Liver (tissue), 8 donors: ENCODE measurements at regions not wholly inside any gene's neighbourhood (a gene's known extent, or its start where the extent isn't known, plus 50 kb on each side); places are given as distances from the start of the nearest gene placed in this dataset.

Experiments
- DNase-seq: peaks from one replicate; pipeline ENCODE4 v3.0.0-alpha.2; 2017; ENCODE audit warnings: low spot score
- H3K27ac ChIP-seq, 2 donors: one replicate each; pipeline ENCODE4 v1.7.0; 2013; ENCODE audit warnings: inconsistent platforms in 2 of 2, low read length in 2 of 2, control low read depth in 1 of 2, low read depth in 1 of 2, mild to moderate bottlenecking in 1 of 2
- H3K27me3 ChIP-seq, 4 donors: one replicate each; pipeline versions ENCODE4 v1.6.1 to v1.7.0; 2013; ENCODE audit warnings: low read length in 3 of 4, inconsistent platforms in 1 of 4, mild to moderate bottlenecking in 1 of 4, moderate library complexity in 1 of 4; ENCODE audit not compliant: control insufficient read depth in 4 of 4, insufficient read depth in 4 of 4
- H3K36me3 ChIP-seq, 4 donors: one replicate each; pipeline versions ENCODE4 v1.6.1 to v1.7.0; 2013; ENCODE audit warnings: low read length in 3 of 4, mild to moderate bottlenecking in 3 of 4, low read depth in 1 of 4, moderate library complexity in 1 of 4; ENCODE audit not compliant: control insufficient read depth in 4 of 4, insufficient read depth in 3 of 4
- H3K4me1 ChIP-seq, 4 donors: one replicate each; pipeline versions ENCODE4 v1.6.1 to v1.7.0; 2013; ENCODE audit warnings: low read length in 3 of 4, mild to moderate bottlenecking in 3 of 4, moderate library complexity in 1 of 4; ENCODE audit not compliant: control insufficient read depth in 4 of 4, insufficient read depth in 4 of 4
- H3K4me3 ChIP-seq, 3 donors: one replicate each; pipeline versions ENCODE4 v1.6.1 to v1.7.0; 2013; ENCODE audit warnings: low read length in 3 of 3, control low read depth in 1 of 3, low read depth in 1 of 3, mild to moderate bottlenecking in 1 of 3
- H3K9ac ChIP-seq, 2 donors: one replicate each; pipeline ENCODE4 v1.7.0; 2013; ENCODE audit warnings: low read length in 2 of 2, mild to moderate bottlenecking in 2 of 2, moderate library complexity in 2 of 2, control low read depth in 1 of 2, low read depth in 1 of 2
- H3K9me3 ChIP-seq, 4 donors: one replicate each; pipeline versions ENCODE4 v1.6.1 to v1.7.0; 2013; ENCODE audit warnings: low read length in 3 of 4; ENCODE audit not compliant: control insufficient read depth in 4 of 4
- ATF3 ChIP-seq: IDR thresholded peaks from 2 replicates; pipeline ENCODE4 v1.6.1; 2016; ENCODE audit warnings: antibody characterized with exemption
- CTCF ChIP-seq: fragments of 150-350 bp; IDR thresholded peaks from 2 replicates; pipeline ENCODE4 v1.5.1; 2017; ENCODE audit warnings: improper control_type of control experiment, low read depth, low read length; ENCODE audit not compliant: missing input control
- EGR1 ChIP-seq, 2 donors: IDR thresholded peaks; 2 replicates each; pipeline ENCODE4 v1.6.1; 2016 to 2018; ENCODE audit warnings: antibody characterized with exemption in 2 of 2, low read depth in 2 of 2
- FOXA1 ChIP-seq: IDR thresholded peaks from 2 replicates; pipeline ENCODE4 v1.6.1; 2016; ENCODE audit warnings: antibody characterized with exemption
- FOXA2 ChIP-seq: IDR thresholded peaks from 2 replicates; pipeline ENCODE4 v1.6.1; 2016; ENCODE audit warnings: antibody characterized with exemption
- GABPA ChIP-seq, 2 donors: IDR thresholded peaks in 1 of 2; conservative IDR thresholded peaks in 1 of 2; 2 replicates each; pipeline ENCODE4 v1.6.1; 2016; ENCODE audit warnings: antibody characterized with exemption in 2 of 2, mild to moderate bottlenecking in 1 of 2, moderate library complexity in 1 of 2
- HNF4A ChIP-seq, 2 donors: conservative IDR thresholded peaks; 2 replicates each; pipeline ENCODE4 v1.6.1; 2016; ENCODE audit warnings: antibody characterized with exemption in 2 of 2, mild to moderate bottlenecking in 2 of 2
- HNF4G ChIP-seq: IDR thresholded peaks from 2 replicates; pipeline ENCODE4 v1.6.1; 2016; ENCODE audit warnings: antibody characterized with exemption
- JUND ChIP-seq, 2 donors: IDR thresholded peaks; 2 replicates each; pipeline ENCODE4 v1.6.1; 2016; ENCODE audit warnings: antibody characterized with exemption in 2 of 2
- MAX ChIP-seq: IDR thresholded peaks from 2 replicates; pipeline ENCODE4 v1.6.1; 2016; ENCODE audit warnings: antibody characterized with exemption
- NR2F2 ChIP-seq: IDR thresholded peaks from 2 replicates; pipeline ENCODE4 v1.6.1; 2016; ENCODE audit warnings: antibody characterized with exemption
- RAD21 ChIP-seq, 2 donors: IDR thresholded peaks; 2 replicates each; pipeline ENCODE4 v1.6.1; 2016; ENCODE audit warnings: antibody characterized with exemption in 2 of 2, mild to moderate bottlenecking in 2 of 2
- REST ChIP-seq: IDR thresholded peaks from 2 replicates; pipeline ENCODE4 v1.6.1; 2016; ENCODE audit warnings: antibody characterized with exemption, mild to moderate bottlenecking
- RXRA ChIP-seq, 2 donors: IDR thresholded peaks; 2 replicates each; pipeline ENCODE4 v1.6.1; 2017 to 2018; ENCODE audit warnings: antibody characterized with exemption in 2 of 2, mild to moderate bottlenecking in 1 of 2
- SP1 ChIP-seq: IDR thresholded peaks from 2 replicates; pipeline ENCODE4 v1.6.1; 2018; ENCODE audit warnings: antibody characterized with exemption, mild to moderate bottlenecking
- TAF1 ChIP-seq: conservative IDR thresholded peaks from 2 replicates; pipeline ENCODE4 v1.6.1; 2016; ENCODE audit warnings: antibody characterized with exemption, mild to moderate bottlenecking
- YY1 ChIP-seq: IDR thresholded peaks from 2 replicates; pipeline ENCODE4 v1.6.1; 2016; ENCODE audit warnings: antibody characterized with exemption, mild to moderate bottlenecking
- ZBTB33 ChIP-seq: IDR thresholded peaks from 2 replicates; pipeline ENCODE4 v1.6.1; 2016; ENCODE audit warnings: antibody characterized with exemption
- WGBS: extraction: QIAGEN DNeasy Blood & Tissue Kit; methylation state at CpG from one replicate; pipeline ENCODE4 v1.1.7; 2013; 5-methylcytosine and 5-hydroxymethylcytosine counted together
- donor health status: healthy.
- donor health status: healthy.
- donor health status: healthy.
- donor health status: healthy.
- donor health status: healthy.

- no peak overlapping the region for H3K4me3 ChIP-seq
- DNase-seq, result no peak
- H3K9ac ChIP-seq, result no peak overlapping the region
- no peak for TF ChIP-seq FOXA2
- TF ChIP-seq SP1, result no peak
- H3K9me3 ChIP-seq, result no peaks in the 10 kb centered on the region
- H3K27ac ChIP-seq, result no peak overlapping the region
- H3K4me1 ChIP-seq, result no peaks in the 10 kb centered on the region
- H3K36me3 ChIP-seq, result no peaks in the 10 kb centered on the region
- no peaks in the 10 kb centered on the region for H3K27me3 ChIP-seq
Observed at GRCh38 chr2:13583609-13584008, 866.9 kb downstream of the TRIB2 start.

- no peaks in the 10 kb centered on the region for H3K36me3 ChIP-seq
- H3K27me3 ChIP-seq, result no peaks in the 10 kb centered on the region
- WGBS, result 71% methylated on average over 2 of the region's 2 CpGs
- no peak overlapping the region for H3K27ac ChIP-seq
- no peak for DNase-seq
- no peaks in the 10 kb centered on the region for H3K9me3 ChIP-seq
- H3K4me1 ChIP-seq, result no peaks in the 10 kb centered on the region
- TF ChIP-seq FOXA1 (no peak), CTCF (no peak), JUND (IDR thresholded peaks at IDR 0.05) (no peak), RXRA (IDR thresholded peaks at IDR 0.05) (no peak), FOXA2 (no peak), SP1 (no peak), NR2F2 (no peak), TAF1 (no peak), YY1 (no peak), EGR1 (IDR thresholded peaks at IDR 0.05; ENCODE audit: low read depth in 2 of 2) (no peak), RAD21 (IDR thresholded peaks at IDR 0.05) (no peak), MAX (no peak), ZBTB33 (no peak), HNF4A (conservative IDR thresholded peaks at IDR 0.05) (no peak), REST (no peak), GABPA (IDR thresholded peaks at IDR 0.05 in 1 of 2, conservative IDR thresholded peaks at IDR 0.05 in 1 of 2) (no peak), ATF3 (no peak), HNF4G (no peak)
- H3K9ac ChIP-seq, result no peak overlapping the region
- no peak overlapping the region for H3K4me3 ChIP-seq
Observed at GRCh38 chr2:13584020-13584419, 867.3 kb downstream of the TRIB2 start.
